ENCODE measurements at regions not wholly inside any gene's neighbourhood (a gene's known extent, or its start where the extent isn't known, plus 50 kb on each side); places are given as distances from the start of the nearest gene placed in this dataset.

GRCh38 chr6:21715180-21715579 lies 121.6 kb downstream of the SOX4 start:
- TF ChIP-seq CTCF (conservative IDR thresholded peaks at IDR 0.05; ENCODE audit: low read length): no peak
- no peak for TF ChIP-seq EZH2phosphoT487 (IDR thresholded peaks at IDR 0.05; ENCODE audit: borderline replicate concordance, low read depth, low read length)
